ENCODE measurements at regions not wholly inside any gene's neighbourhood (a gene's known extent, or its start where the extent isn't known, plus 50 kb on each side); places are given as distances from the start of the nearest gene placed in this dataset.

DNA sequence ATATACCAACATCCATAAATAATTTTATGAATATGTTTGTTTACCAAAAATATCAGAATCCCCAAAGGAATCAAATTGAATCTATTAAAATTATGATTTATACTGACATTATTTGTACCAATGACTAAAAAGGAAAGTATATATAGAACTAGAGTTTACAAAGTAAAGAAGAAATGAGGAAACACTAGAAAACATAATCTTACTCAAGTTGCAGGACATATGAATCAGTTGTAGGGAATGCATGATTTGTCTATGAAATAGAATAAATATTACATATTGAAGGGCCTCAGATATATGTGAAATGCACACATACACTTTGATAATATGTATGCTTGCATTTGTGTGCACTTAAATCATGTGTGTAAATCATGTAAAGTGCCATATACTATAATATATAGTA lies 1466.4 kb downstream of the EFNB2 start:
- DNase-seq (ENCODE audit: low read depth, low spot score): no peak

DNA sequence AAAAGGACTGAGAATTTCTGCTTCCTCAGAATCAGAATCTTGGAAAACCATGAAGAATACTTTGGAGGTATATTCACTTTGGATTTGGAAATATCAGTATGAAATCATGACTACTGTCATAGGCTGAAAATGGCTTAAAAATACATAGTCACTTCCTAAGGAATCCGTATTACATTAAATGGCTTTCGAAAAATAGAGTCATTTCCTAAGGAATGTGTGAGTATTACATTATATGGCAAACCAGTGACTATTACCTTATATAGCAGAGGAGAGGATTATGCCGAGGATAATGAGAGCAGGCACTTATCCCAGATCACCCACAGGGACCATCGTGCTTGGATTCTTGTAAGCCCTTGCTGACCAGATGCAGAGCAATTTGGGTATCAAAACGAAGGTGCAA lies 1471.8 kb downstream of the EFNB2 start:
- DNase-seq (ENCODE audit: low read depth, low spot score): no peak

DNA sequence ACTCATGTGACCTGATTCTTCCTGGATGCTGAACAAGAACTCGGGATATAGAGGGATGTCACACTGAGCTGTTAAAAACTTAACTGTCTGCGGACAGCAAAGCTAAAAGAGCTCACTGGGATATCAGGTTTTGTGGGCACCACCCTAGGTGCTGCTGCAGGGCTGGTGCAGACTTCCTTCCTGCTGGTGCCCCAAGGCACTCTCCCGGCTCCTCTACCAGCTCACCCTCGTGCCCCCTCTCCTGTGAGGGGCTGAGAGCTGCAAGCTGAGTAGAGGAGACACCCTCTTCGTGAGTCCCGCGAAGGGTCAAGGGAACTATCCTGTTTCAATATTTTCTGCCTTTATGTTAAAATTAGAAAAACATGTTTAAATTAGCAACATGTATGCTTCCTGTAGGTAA lies 1475.7 kb downstream of the EFNB2 start:
- no peak for DNase-seq (ENCODE audit: low read depth, low spot score)

DNA sequence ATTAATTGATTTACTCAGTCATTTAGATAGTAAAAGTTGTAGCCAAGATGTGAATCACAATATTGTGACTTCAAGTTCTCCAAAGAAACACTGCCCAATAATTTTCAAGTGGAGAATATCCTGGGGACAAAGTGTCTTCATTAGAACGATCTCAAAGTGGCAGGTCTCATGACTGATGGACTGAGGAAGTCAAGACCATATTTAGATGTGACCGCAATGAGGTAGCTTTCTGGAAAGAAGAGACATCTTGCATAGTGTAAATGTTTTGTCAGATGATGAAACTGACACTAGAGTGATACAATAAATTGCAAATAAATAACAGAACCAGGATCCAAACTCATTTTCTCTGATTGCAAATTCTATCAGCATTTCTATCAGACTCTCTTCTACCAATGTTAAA lies 1476.9 kb downstream of the EFNB2 start:
- no peak for DNase-seq (ENCODE audit: low read depth, low spot score)

DNA sequence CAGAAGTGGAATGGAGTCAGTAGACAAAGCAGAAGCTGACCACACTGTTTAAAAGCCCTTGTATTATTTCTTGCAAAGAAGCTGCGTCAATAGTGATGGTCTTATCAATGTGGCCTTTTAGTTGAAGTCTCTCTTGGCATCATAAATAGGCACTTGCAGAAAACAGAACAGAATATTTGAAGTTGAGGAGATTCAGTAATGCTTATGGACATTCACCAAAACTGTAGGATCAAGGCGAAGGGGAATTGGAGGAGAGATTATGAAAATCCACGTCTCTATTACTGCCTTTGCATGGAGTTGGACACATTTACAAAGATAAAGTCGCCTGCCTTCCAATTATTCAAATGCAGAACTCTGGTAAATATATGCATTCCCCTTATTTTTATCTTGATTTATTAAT lies 1482.8 kb downstream of the EFNB2 start:
- no peak for DNase-seq (ENCODE audit: low read depth, low spot score)

DNA sequence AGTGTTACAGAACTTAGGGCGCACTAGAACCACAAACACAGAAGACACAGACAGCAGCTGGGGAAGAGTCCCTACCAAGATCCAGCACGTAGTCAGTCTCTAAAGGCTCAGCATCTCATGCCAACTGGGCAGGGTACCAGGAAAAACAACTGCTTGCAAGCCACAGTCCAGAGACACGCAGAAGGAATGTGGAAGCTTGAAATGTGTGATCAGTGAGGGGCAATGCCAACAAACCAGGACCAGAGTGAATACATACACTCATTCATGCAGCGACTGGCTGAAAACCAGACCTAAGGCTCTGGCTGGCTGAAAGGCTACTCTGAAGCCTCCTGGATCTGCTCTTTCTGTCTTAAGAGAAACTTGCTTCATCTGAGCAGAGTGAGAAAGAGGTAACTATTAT lies 1484.8 kb downstream of the EFNB2 start:
- no peak for DNase-seq (ENCODE audit: low read depth, low spot score)

DNA sequence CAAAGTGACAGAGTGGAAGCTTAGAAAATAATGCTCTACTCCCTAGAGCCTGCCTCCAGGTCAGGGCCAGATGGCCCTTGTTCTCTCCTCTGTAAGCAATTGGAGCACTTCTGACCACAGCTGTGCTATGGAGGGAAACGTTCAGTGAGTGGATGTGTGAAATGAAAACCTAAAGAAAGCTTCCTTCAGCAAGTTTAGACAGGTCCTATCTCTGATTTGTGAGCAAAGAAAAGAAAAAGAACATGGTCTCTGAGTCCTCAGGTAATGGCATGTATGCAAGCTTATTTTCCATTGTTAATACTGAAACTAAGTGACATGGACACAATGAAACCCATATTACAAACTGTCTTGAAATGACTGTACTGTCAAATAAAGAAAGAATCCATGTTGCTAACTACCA lies 1486.8 kb downstream of the EFNB2 start:
- no peak for DNase-seq (ENCODE audit: low read depth, low spot score)

DNA sequence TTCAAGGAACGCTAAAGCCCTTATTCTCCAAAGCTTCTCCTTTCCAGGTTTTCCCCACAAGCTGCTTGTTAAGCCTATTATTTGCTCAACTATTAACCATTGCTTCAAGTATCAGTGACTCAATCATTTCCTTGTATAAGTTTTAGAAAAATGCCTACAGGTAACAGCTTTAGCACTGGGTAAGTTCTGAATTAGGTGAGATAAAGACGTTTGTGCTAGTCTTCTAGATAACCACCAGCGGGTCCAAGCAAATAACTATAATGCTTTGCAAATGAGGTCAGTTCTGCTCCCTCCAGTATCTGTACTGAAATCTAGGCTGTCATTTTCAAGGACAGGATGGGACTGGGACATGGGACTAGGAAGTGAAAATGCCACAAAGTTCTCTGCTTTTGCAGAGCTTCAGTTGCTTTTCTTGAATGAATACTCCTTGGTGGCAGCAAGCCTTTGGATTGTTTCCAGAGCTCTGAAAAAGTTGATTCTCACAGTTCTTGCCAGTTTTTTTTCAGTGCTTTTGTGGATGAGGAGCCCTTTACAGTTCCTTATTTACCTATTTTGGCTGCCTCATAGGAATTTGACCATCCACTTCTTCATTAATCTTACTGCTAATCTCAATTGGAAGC lies 1487.7 kb downstream of the EFNB2 start:
- DNase-seq (ENCODE audit: low read depth, low spot score): no peak

DNA sequence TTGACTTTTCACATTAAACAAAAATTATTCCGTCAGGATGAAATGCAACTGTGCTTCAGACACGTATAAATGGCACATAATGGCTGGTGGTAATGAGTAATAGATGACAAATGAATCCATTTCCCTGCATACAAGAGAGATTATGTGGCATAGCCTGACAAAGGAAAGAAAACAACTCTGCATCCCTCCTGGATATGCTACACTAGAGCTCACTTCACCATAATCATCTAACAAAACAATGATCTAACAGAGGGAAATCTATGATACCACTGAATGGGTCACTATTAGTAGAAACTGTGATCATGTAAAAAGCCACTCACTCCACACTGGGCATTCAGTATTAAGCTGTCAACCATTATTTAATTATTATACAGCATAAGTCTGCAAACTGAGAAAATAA lies 1498.4 kb downstream of the EFNB2 start:
- no peak for DNase-seq (ENCODE audit: low read depth, low spot score)

DNA sequence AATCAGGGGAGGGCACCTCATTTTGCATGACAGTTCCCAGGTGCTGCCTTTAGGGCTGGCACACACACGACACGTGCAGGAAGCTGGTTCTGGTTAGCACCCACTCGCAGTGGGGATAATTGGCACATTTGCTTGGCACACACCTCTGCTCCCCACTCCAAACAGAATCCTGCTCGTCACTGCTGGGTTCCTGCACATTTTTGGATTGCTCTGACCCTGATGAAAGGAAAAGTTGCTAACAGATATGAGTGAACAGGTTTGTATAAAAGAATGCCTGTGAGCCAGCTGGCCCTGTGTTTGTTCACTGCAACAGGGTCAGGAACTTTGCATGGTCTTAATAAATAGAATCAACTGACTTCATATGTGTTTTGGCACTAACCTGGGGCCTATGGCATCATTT lies 1500.4 kb downstream of the EFNB2 start:
- no peak for DNase-seq (ENCODE audit: low read depth, low spot score)

DNA sequence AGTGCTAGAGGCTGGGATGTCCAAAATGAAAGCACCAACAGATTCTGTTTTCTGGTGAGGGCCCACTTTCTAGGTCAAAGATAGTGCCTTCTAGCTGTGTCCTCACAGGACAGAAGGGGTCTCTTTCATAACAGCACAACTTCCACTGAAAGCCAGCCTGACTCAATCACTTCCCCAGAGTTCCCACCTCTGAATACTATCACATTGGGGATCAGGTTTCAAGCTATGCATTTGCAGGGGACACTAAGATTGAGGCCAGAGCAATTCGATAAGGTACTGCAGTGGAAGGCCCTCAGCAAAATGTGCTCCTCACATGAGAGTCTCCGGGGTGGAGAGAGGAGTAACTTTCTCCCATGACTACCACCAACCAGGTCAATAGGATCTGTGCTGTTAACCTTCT lies 1501.5 kb downstream of the EFNB2 start:
- DNase-seq (ENCODE audit: low read depth, low spot score): no peak

DNA sequence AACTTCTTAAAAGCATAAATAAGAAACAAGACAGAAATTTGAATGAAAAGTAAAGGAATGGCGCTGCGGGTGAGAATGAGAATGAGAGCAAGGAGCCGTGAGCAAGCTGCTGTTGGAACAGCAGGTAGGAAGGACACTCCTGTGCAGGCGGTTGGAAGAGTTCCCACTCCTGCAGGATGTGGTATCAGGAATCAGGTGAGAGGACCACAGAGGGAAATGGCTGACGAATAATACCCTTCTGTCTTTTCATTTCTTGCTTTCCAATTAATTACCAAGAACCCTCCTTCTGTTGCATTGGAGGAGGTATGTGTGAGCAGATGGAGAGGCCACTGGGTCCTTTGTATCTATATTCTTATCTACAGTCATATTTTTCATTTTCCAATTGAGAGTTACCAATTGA lies 1504.2 kb downstream of the EFNB2 start:
- no peak for DNase-seq (ENCODE audit: low read depth, low spot score)

DNA sequence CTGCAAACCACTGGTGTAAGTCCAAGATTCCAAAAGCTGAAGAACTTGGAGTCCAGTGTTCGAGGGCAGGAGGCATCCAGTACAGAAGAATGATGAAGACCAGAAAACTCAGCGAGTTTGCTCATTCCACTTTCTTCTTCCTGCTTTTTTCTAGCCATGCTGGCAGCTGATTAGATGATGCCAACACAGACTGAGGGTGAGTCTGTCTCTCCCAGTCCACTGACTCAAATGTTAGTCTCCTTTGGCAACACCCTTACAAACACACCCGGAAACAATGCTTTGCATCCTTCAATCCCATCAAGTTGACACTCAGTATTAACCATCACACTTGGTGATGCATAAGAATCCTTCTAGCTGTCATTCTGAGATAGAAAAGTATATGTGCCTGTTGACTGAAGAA lies 1504.6 kb downstream of the EFNB2 start:
- DNase-seq (ENCODE audit: low read depth, low spot score): no peak

DNA sequence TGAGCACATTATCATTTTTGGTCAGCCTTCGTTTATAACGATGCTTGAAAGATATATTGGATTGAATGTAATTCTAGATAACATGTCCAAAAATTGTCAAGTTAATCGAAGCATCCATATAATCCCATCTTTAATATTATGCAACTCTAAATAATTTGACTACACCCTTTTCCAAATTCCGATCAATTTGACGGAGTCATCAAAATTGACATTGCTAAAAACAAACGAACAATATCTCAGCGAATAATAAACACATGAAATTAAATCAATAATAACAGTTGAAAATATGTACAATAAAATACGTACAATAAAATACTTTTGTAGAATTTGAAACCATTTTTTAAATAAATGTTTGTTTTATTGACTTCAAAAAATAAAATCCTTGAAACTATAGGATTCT lies 1516.4 kb downstream of the EFNB2 start:
- DNase-seq (ENCODE audit: low read depth, low spot score): no peak

DNA sequence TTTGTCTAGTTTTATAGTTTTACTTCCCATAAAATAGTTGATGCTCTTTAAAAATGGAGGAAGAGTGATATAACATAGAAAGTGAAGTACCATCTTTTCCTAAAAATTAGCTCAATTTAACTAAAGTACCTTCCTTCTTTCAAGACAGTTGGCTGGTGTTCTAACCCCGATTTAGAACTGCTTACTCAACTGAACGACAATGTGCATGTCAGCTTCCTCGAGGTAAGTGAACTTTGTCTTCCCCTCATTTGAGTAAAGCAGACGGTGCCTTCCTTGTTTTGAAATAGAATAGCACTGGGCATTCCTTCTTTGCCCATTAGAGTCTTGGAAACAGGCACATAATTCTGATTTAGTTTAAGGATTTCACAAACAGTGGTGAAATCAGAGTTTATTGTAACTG lies 1519.2 kb downstream of the EFNB2 start:
- no peak for DNase-seq (ENCODE audit: low read depth, low spot score)

DNA sequence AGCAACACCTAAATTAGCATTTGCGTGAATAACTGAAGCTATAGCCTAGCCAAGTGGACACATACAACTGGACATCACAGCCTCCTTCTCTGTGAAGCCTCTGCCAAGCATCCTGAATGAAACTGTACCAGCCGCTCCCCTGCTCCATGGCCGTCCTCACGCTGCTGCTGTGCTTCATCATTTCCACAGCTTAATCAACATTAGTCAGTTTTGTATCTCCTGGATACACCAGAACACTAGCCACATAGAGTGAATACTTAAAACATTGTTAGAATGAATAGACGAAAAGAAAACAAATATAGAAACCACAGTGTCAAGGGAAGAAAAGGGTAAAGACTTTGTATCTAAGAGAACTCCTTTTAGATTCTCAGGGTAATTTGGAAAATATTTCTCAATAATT lies 1526.9 kb downstream of the EFNB2 start:
- DNase-seq (ENCODE audit: low read depth, low spot score): no peak

DNA sequence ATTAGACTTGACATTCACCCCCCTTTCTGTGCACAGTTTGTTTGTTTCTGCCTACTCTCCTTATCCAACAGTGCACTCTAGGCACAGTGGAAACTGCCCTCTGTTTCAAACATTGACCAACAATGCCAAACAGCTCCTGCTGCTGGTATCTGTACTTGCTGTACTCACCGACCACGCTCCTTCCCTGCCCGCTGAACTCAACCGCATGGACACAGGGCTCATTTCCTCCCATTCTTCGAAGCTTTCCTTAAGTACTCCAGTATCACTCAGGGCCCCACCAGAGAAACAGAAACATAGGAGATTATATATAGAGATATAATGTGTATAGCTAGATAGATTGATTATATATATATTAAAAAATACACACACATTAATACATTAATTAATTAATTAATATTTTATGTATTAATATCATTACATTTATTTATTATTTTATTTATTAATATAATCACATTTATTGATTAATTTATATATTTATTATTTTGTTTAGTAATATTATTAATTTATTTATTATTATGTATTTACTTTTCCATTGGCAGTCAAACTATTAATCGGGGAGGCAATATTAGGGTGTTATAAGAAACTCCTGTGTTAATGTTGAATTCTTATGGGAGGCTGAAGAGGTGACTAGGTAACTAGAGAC lies 1528.2 kb downstream of the EFNB2 start:
- DNase-seq (ENCODE audit: low read depth, low spot score): no peak

DNA sequence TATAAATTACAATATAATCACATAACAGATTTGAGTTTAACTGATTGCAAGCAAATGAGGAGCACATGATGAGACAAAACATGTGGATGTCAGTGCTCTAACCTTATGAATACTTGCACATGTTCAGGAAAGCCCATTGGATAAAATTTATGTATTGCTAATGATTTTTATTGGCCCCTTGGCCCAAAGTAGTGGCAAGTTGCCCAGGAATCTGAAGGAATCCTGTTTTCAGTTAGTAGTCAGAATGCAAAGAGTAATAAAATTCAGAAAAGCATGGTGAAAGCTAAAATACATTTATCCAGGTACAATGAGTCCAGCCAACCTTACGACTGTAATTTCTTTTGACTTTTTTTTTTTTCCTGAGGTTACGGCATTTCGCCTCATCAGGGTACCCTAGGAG lies 1539.4 kb downstream of the EFNB2 start:
- DNase-seq (ENCODE audit: low read depth, low spot score): no peak

DNA sequence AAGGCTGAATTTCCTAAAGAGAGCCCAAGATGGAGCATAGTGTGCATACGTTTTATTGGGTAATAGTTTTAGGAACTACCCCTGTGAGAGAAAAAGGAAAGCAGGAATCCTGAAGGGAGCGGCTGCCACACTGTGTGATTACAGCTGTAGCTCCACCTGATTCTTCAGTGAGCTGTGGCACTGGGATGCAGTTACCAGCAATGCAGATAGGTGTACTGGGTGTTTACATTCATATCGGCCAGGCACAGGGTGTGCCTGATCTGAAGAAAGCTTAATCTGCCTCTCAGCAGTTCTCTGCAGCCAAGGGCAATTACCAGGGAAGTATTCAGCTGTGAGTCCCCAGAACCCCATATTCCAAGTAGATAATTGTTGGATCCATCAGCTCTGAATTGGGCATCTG lies 1541.8 kb downstream of the EFNB2 start:
- DNase-seq (ENCODE audit: low read depth, low spot score): no peak

DNA sequence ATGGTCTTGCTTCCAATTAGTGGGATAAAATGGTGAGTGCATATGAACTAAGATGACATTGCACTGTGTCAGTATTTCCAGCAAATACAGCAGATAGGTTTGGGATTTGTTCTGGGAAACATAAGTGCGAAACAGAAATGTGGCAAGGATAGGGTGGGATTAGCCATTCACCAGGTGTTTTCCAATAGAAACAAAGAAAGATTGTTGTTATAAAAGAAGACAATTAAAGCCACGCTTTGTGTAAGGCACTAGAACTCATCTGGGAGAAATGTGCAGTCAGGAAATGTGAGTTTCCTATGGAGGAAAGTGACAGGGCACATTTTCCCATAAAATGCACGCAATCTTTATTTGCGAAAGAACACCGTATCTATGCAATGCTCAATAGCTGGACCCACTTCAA lies 1547.8 kb downstream of the EFNB2 start:
- DNase-seq (ENCODE audit: low read depth, low spot score): no peak

DNA sequence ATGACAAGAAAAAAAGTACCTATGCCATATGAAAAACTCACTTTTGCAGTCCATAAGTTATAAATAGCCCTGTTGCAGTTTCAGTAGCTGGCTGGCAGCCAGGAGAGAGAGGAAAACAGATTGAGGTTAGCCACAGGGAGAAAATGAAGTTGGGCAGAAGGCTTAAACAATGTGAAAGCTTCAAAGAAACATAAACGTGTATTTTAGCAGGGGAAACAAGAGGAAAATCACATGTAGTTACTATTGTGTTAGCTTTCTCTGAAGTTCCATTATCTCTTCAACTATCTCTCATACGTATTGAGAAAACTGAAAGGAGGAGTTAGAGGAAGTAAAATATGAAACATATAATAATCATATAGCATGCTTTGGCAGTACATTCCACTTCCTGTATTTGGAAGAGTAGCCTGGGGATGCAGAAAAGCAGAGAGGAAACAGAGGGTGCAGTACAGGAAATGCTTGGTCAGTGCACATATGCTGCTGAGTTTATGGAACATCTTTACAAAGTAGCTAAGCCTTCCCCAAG lies 1551.1 kb downstream of the EFNB2 start:
- no peak for DNase-seq (ENCODE audit: low read depth, low spot score)

DNA sequence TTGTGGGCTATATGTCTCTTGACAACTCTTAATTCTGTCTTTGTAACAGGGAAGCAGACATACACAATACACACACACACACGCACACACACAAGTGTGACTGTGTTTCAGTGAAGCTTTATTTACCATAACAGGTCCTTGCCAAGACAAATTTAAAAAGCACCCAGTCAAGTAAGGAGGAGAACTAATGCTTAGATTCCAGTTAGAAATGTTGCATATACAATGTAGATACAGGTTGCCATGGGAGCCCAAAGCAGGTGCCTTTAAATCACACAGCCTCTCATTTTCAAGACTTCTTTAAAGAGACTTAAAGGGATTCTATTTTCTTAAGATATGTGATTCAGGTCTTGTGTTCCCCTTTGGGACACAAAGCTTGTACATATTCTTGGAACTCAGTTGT lies 1551.9 kb downstream of the EFNB2 start:
- no peak for DNase-seq (ENCODE audit: low read depth, low spot score)

DNA sequence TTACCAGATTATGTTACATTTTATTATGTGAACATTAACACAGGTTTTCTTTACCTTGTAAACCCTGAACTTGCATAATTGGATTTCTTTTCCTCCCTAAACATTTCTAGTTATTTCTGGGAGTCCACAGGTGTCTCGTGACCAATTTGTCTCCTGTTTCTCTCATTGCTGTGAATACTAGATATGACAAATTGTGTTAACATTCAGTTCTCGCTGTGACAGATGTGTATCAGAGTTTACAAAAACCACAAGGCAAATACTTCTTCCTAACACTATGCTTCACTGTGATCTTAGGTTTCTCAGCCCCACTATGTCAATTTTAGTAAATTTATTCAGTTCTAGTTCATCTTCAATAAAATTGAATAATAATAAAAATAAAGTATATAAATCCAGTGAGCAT lies 1554.9 kb downstream of the EFNB2 start:
- DNase-seq (ENCODE audit: low read depth, low spot score): no peak

Data from ELF-1 (cell line).